Loucy (cell line): ENCODE measurements at regions not wholly inside any gene's neighbourhood (a gene's known extent, or its start where the extent isn't known, plus 50 kb on each side); places are given as distances from the start of the nearest gene placed in this dataset.

Source experiments
- H2AFZ ChIP-seq: fragments of 200-600 bp; sonication (generic); 2 replicates; pipeline ENCODE4 v1.6.0; 2016; ENCODE audit warnings: antibody characterized with exemption, mild to moderate bottlenecking, low read length, moderate library complexity
- H3F3A ChIP-seq: fragments of 200-600 bp; 2 replicates; pipeline ENCODE4 v1.6.0; 2016; ENCODE audit warnings: antibody characterized with exemption, low read depth, mild to moderate bottlenecking
- H3K27me3 ChIP-seq: fragments of 200-600 bp; sonication (generic); 2 replicates; pipeline ENCODE4 v1.6.1; 2014; ENCODE audit warnings: low read length, mild to moderate bottlenecking; ENCODE audit not compliant: insufficient read depth, poor library complexity, severe bottlenecking
- H3K36me3 ChIP-seq: fragments of 200-600 bp; sonication (generic); 2 replicates; pipeline ENCODE4 v1.6.1; 2016; ENCODE audit warnings: low read length; ENCODE audit not compliant: insufficient read depth
- H3K4me1 ChIP-seq: fragments of 200-600 bp; sonication (generic); 2 replicates; pipeline ENCODE4 v1.5.1; 2014; ENCODE audit warnings: low read length, mild to moderate bottlenecking; ENCODE audit not compliant: insufficient read depth, poor library complexity, severe bottlenecking
- H3K4me2 ChIP-seq: fragments of 200-600 bp; sonication (generic); 2 replicates; pipeline ENCODE4 v1.6.0; 2014; ENCODE audit warnings: antibody characterized with exemption, low read length, low read depth, mild to moderate bottlenecking; ENCODE audit not compliant: poor library complexity, severe bottlenecking
- H3K4me3 ChIP-seq: fragments of 200-600 bp; sonication (generic); 2 replicates; pipeline ENCODE4 v1.5.1; 2014; ENCODE audit warnings: low read length, mild to moderate bottlenecking, mixed read lengths; ENCODE audit not compliant: poor library complexity, severe bottlenecking
- H3K79me2 ChIP-seq: fragments of 200-600 bp; sonication (generic); 2 replicates; pipeline ENCODE4 v1.6.1; 2014; ENCODE audit warnings: low read length; ENCODE audit not compliant: insufficient read depth
- H3K9ac ChIP-seq: fragments of 200-600 bp; sonication (generic); 2 replicates; pipeline ENCODE4 v1.6.0; 2014; ENCODE audit warnings: mild to moderate bottlenecking, low read depth, low read length, moderate library complexity; ENCODE audit not compliant: poor library complexity, severe bottlenecking
- H3K9me2 ChIP-seq: fragments of 200-600 bp; sonication (generic); replicated peaks from 2 replicates; pipeline ENCODE4 v1.6.1; 2016; ENCODE audit warnings: low read depth, low read length, mixed read lengths
- H3K9me3 ChIP-seq: fragments of 200-600 bp; sonication (generic); 2 replicates; pipeline ENCODE4 v1.6.1; 2014; ENCODE audit warnings: mild to moderate bottlenecking, antibody characterized with exemption, low read length, low read depth; ENCODE audit not compliant: insufficient read depth
- H4K20me1 ChIP-seq: fragments of 200-600 bp; sonication (generic); 2 replicates; pipeline ENCODE4 v1.6.0; 2014; ENCODE audit warnings: antibody characterized with exemption, low read length, mild to moderate bottlenecking; ENCODE audit not compliant: insufficient read depth, poor library complexity, severe bottlenecking
- CTCF ChIP-seq: fragments of 200-600 bp; sonication (generic); conservative IDR thresholded peaks from 2 replicates; pipeline ENCODE4 v1.5.1; 2014; ENCODE audit warnings: mild to moderate bottlenecking, antibody characterized with exemption, low read length
- EZH2phosphoT487 ChIP-seq: fragments of 200-600 bp; IDR thresholded peaks from 2 replicates; pipeline ENCODE4 v1.6.1; 2018; ENCODE audit warnings: antibody characterized with exemption, mild to moderate bottlenecking, moderate library complexity, borderline replicate concordance

GRCh38 chr3:118802325-118803095, 232.1 kb downstream of the IGSF11 start:
- Histone ChIP-seq H3K9me3 (no peaks in the 10 kb centered on the region), H2AFZ (no peak overlapping the region), H3K4me2 (no peak overlapping the region), H3K79me2 (no peaks in the 10 kb centered on the region), H3K27me3 (no peaks in the 10 kb centered on the region), H3K9me2 (no peaks in the 10 kb centered on the region), H3K4me1 (no peaks in the 10 kb centered on the region), H3K36me3 (no peaks in the 10 kb centered on the region), H3K4me3 (no peak overlapping the region), H3F3A (no peaks in the 10 kb centered on the region), H3K9ac (no peak overlapping the region), H4K20me1 (no peaks in the 10 kb centered on the region)
- TF ChIP-seq EZH2phosphoT487 (no peak), CTCF (no peak)

- H3K9me3 ChIP-seq, result no peaks in the 10 kb centered on the region
- H4K20me1 ChIP-seq, result no peaks in the 10 kb centered on the region
- no peaks in the 10 kb centered on the region for H3K4me1 ChIP-seq
- H3K9me2 ChIP-seq, result no peaks in the 10 kb centered on the region
- TF ChIP-seq EZH2phosphoT487 (no peak), CTCF (no peak)
- H3F3A ChIP-seq, result no peaks in the 10 kb centered on the region
- H3K79me2 ChIP-seq, result no peaks in the 10 kb centered on the region
- no peak overlapping the region for H3K4me2 ChIP-seq
- H2AFZ ChIP-seq, result no peak overlapping the region
- H3K4me3 ChIP-seq, result no peak overlapping the region
- no peaks in the 10 kb centered on the region for H3K36me3 ChIP-seq
- H3K9ac ChIP-seq, result no peak overlapping the region
- H3K27me3 ChIP-seq, result no peaks in the 10 kb centered on the region
Measured at GRCh38 chr3:118803096-118803476, 231.6 kb downstream of the IGSF11 start.

GRCh38 chr3:118805007-118805406, 229.6 kb downstream of the IGSF11 start:
- H3F3A ChIP-seq, result no peaks in the 10 kb centered on the region
- no peaks in the 10 kb centered on the region for H3K4me1 ChIP-seq
- H3K27me3 ChIP-seq, result no peaks in the 10 kb centered on the region
- H3K4me3 ChIP-seq, result no peak overlapping the region
- H3K79me2 ChIP-seq, result no peaks in the 10 kb centered on the region
- H3K9me3 ChIP-seq, result no peaks in the 10 kb centered on the region
- no peaks in the 10 kb centered on the region for H3K36me3 ChIP-seq
- no peaks in the 10 kb centered on the region for H3K9me2 ChIP-seq
- no peak overlapping the region for H3K4me2 ChIP-seq
- H2AFZ ChIP-seq, result no peak overlapping the region
- H4K20me1 ChIP-seq, result no peaks in the 10 kb centered on the region
- TF ChIP-seq CTCF (no peak), EZH2phosphoT487 (no peak)
- H3K9ac ChIP-seq, result no peak overlapping the region
